Activated CD4-positive, alpha-beta T cell treated with anti-CD3 and anti-CD28 coated beads, Interleukin-2, amount 50 U/mL, for 48 hours (primary cell): ENCODE measurements at regions not wholly inside any gene's neighbourhood (a gene's known extent, or its start where the extent isn't known, plus 50 kb on each side); places are given as distances from the start of the nearest gene placed in this dataset.

Experiments used
- DNase-seq, 2 experiments: peaks; one replicate each; pipeline ENCODE4 v3.0.0-alpha.2; 2020

GRCh38 chr18:26741048-26741447 is 124.5 kb downstream of the AQP4 start:
- no peak for DNase-seq

- DNase-seq = no peak
These were observed 125.1 kb downstream of the AQP4 start for GRCh38 chr18:26740396-26740795.

DNA sequence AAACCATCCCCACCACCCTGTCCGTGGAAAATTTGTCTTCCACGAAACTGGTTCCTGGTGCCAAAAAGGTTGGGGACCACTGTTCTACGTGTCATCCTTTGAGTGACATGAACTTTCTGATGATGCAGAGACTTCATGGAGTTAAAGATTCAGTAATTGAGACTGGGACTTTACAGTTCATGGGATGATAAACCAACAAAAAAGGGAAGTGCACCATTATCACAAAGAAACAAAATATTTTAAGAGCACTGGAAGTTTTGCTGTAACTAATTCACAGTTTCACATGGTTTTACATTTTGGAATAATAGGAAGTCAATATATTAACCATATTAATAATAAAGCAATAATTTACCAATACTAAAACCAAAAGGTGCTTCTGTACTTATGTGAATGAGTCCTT is 126.8 kb downstream of the AQP4 start:
- no peak for DNase-seq

GRCh38 chr18:26736301-26736700 is 129.2 kb downstream of the AQP4 start:
- DNase-seq = no peak

DNA sequence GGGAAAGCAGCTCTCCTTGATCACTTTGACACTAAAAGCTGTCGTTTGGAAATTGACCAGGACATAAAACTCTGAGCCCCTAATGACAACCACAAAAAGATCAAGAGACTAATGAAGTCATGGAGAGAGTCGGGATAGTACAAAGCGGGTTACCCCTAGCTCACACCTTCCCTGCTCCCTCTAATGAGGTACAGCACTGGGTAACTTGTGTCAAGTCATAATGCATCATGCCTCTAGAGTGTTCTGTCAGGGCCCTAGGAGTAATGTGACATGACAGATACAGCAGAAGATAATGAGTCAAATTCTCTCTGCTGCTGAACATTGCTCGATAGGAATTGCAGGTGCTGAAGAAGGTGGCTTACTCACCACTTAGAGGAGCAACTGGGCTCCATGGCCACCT is 130.7 kb downstream of the AQP4 start:
- no peak for DNase-seq

DNA sequence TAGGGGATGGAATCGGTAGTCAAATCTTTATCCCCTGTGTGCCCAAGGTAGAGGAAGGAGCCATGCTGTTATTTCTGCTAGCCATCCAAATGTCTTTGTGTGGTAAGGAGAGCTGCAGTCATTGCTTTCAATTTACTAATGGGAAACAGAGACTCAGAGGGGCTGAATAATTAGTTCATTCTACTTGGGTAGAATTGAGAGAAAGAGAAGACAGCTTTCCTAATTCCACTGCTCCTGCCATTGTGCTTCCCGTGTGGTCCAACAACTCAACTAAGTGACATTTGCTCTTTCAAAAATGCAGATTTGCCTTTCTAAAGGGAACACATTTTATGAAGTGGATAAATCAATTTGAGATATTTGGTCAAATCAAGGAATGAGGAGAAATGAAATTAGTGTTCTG is 136.1 kb downstream of the AQP4 start:
- no peak for DNase-seq

GRCh38 chr18:26729008-26729407 is 136.5 kb downstream of the AQP4 start:
- DNase-seq = no peak

DNA sequence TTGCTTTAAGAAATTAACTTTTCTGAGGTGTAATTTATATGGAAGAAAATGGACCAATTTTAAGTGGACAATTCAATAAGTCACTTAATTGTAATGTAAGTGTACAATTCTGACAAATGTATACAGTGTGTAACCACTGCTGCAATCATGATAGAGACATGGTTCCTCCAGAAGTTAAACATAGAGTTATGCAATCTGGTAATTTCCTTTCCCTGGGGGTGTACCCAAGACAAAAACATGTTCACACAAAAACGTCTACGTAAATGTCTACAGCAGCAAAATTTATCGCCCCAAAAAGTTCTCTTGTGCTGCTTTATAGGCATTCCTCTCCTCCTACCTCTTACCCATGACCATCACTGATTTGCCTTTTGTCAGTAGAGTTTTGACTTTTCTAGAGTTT is 141.5 kb downstream of the AQP4 start:
- DNase-seq = no peak

DNA sequence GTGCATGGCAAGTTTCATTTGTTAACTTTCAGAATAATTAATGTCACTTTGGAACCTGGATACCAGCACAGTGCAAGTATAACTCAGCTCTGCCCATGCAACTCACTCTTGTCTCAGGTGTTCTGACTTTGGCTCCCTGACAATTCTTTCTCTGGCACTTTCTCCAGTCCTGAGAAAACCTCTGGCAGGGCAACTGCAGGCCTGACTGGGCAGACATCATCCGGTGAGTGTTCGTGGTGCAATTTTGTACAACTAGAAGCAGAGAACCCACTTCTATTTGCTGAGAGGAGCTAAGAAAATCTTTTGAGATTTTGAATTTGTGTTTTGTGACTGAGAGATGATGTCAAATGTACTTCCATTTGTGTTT is 143.0 kb downstream of the AQP4 start:
- no peak for DNase-seq

- DNase-seq = no peak
These were observed 143.5 kb downstream of the AQP4 start for GRCh38 chr18:26721854-26722564.

- no peak for DNase-seq
These were observed 145.6 kb downstream of the AQP4 start for GRCh38 chr18:26719896-26720295.

DNA sequence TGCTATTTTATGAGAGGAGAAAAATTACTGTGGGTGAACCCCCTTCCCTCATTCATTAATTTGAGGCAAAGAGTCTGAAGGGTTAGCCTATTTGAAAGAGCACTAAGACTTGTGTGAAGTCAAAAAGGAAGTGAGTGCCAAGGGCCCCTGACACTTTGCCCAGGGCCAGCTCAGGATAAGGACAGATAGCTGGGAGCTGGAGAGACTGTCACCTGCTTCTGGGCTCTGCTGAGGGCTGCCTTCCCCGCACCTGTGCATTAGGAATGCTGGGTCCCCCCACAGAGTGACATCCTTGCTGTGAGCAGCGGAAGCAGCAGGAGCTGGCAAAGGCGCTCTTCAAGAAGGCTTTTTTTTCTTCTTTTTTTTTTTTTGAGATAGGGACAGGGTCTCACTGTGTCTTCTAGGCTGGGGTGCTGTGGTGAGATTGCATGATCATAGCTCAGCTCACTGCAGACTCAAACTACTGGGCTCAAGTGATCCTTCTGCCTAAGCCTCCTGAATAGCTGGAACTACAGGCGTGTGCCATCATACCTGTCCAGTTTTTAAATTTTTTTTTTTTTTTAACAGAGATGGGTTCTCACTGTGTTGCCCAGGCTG is 148.3 kb downstream of the AQP4 start:
- no peak for DNase-seq

DNA sequence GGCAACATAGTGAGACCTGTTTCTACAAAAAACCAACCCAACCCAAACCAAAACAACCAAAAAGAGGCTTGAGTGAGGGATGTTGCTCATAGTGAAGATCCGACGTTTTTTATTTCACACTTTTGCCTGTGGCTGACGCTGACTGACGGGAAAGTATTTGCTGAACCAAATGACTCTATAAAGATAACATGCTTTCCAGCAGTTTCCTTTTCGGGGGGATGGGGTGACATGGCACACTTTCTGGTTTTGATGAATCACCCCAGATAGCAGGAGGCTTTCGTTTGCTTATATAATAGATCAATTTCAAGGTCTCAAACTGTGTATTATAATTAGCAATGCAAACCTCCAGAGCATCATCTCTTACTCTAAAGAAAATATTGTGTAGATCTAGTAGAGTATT is 150.8 kb downstream of the AQP4 start:
- no peak for DNase-seq

DNA sequence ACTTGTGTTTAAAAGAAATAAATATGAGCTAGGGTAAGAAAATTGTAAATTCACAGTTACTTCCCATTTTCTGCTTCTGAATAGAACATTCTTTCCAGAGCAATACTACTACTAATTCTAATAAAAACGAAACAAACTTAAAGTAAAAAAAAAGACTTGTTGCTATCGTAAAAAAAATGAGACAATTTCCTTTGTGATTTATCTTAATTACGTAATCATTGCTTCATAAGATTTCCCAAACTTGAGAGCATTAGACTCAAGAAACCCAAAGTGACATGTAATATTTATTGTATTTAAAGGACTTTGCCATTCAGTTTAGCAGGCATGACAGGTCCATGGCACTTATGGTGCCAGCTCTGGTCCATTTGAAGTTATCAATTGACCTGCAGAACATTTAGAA is 153.8 kb downstream of the AQP4 start:
- no peak for DNase-seq

DNA sequence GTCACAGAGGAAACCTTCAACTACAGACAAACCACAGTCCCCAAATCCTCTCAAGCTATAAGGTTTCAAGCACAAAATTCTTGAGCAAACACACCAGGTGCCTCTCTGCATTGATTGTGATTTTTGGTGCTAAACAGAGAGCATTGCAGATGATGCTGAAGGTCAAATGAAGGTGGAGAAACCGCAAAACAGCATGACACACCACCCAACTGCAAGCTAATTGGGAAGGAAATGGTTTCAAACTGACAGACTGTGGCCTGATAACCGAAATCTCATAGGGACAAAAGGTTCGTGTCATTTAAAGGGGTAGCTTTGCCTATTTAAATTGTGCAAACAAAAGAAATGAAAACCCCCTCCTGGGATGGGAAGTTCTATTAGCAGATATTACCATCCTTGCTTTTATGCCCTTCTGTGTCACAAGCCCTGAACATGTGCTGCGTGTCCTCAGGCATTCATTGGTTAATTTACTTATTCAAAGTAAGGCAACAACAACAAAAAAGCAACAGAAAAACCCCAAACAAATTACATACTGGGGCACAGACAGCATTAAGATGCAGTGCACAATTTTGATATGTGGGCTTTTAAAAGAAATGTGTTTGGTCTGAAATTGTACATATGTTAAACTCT is 154.9 kb downstream of the AQP4 start:
- DNase-seq = no peak

GRCh38 chr18:26709897-26710296 is 155.6 kb downstream of the AQP4 start:
- DNase-seq = no peak

DNA sequence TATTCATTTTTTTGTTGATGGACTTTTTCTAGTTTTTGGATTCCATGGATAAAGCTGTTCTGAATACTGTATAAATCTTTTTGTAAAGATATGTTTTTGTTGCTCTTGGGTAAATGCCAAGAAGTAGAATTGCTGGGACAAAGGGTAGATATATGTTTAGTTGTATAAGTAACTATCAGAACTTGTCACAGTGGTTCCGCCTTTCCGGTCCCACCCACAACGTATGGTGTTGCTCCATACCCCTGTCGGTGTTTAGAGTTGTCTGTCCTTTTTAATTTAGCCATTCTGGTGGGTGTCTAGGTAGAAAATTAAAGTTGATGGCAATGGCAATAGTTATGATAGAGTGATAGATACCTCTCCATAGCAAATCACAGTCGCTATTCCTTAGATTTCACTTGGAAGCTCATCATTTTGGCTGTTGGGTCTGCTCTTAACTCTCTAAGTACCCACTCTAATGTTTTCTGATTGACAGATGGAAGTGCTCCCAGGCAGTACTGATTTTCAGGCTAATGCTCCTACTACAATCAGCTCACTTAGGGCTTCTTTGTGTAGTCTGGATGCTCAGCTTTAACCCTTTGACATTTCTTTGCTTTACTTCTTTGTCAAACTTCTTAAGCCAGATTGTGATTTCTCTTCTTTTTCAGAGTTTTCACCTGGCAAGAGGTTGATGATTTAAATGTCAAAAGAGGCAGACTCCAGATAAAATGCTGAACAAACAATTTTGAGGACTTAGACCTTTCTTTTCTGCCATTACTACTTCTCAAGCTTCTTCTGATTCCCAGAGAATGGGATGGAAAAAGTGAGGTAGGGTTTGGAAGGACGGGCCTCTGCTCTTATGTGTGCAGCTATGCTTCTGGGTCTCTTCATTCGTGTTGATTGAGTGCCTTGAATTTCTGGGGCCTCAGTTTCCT is 156.4 kb downstream of the AQP4 start:
- no peak for DNase-seq

GRCh38 chr18:26706911-26707351 is 158.6 kb downstream of the AQP4 start:
- DNase-seq = no peak

- no peak for DNase-seq
These were observed 157.4 kb upstream of the KCTD1 start for GRCh38 chr18:26705757-26706156.

GRCh38 chr18:26703170-26703930 is 155.0 kb upstream of the KCTD1 start:
- no peak for DNase-seq

DNA sequence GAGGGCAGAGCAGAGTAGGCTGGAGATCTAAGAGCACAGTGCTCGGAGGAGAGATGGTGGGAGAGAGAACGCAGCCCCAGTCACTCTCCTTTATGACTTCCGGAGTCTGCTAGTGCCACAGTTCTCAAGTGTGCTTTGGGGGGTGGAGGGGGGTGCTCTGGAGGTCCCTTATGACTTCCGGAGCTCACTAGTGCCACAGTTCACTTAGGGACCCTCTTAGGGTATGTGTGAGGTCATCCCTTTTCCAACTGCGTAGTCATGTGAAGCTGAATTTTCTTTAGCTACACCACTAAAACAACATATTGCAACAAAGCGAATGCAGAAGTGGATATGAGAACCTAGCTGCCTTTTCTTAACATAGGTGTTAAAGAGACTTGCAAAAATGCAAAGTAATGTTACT is 153.7 kb upstream of the KCTD1 start:
- DNase-seq = no peak

- no peak for DNase-seq
These were observed 152.4 kb upstream of the KCTD1 start for GRCh38 chr18:26700728-26701127.

- no peak for DNase-seq
These were observed 151.8 kb upstream of the KCTD1 start for GRCh38 chr18:26700201-26700600.
